HS-5 (cell line): ENCODE measurements at regions not wholly inside any gene's neighbourhood (a gene's known extent, or its start where the extent isn't known, plus 50 kb on each side); places are given as distances from the start of the nearest gene placed in this dataset.
"Not testable (repeated sequence)": the region's sequence is repeated elsewhere in the genome, so short reads cannot be mapped to it uniquely, and the experiment has no call there.

Experiments
- DNase-seq: peaks from one replicate; pipeline ENCODE4 v3.0.0-alpha.2; 2012; ENCODE audit warnings: low read depth

DNA sequence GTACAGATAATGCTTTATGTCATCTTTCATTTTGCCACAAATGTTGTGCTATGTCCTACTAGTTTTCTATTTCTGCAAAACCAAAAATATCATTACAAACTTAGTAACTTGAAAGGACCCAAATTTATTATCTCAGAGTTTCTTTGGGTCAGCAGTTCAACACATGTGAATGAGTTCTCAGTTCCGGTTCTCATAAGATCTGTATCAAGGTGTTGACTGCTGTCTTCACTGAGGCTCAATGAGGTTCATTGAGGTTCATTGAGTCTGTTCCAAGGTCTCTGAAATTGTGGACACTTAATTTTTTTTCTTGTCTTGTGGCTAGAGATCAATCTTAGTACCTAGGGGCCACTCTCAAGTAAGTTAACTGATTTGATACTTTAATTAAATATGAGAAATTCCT lies 525.1 kb upstream of the BRINP3 start:
- no peak for DNase-seq

- DNase-seq, result no peak
These were observed 539.1 kb upstream of the BRINP3 start for GRCh38 chr1:191016765-191017164.

- DNase-seq, result peak; percentile 56
These were observed 545.2 kb upstream of the BRINP3 start for GRCh38 chr1:191022856-191023255.

GRCh38 chr1:191025896-191026642 lies 548.4 kb upstream of the BRINP3 start:
- no peak for DNase-seq

GRCh38 chr1:191026828-191027227 lies 549.2 kb upstream of the BRINP3 start:
- no peak for DNase-seq

GRCh38 chr1:191034132-191034531 lies 556.5 kb upstream of the BRINP3 start:
- no peak for DNase-seq

DNA sequence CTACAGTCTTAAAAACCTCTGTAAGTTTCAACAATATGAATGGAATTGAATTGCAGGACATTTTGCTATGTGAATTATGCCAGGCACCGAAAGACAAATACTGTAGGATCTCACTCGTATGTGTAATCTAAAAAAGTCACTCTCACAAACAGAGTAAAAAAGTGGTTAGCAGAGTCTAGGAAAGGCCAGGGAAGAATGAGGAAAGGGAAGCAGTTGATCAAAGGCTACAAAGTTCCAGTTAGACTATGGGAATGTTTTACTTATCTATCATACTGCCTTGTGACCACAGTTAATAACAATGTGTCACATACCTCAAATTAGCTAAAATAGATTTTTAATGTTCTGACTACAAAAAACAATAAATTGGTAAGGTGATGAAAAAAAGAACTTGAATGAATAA lies 565.4 kb upstream of the BRINP3 start:
- no peak for DNase-seq

GRCh38 chr1:191049781-191050180 lies 572.1 kb upstream of the BRINP3 start:
- no peak for DNase-seq

GRCh38 chr1:191052888-191053287 lies 575.2 kb upstream of the BRINP3 start:
- no peak for DNase-seq

- no peak for DNase-seq
These were observed 587.7 kb upstream of the BRINP3 start for GRCh38 chr1:191065346-191065745.

GRCh38 chr1:191065771-191066170 lies 588.1 kb upstream of the BRINP3 start:
- DNase-seq, result no peak

GRCh38 chr1:191074881-191075280 lies 597.2 kb upstream of the BRINP3 start:
- DNase-seq, result no peak

DNA sequence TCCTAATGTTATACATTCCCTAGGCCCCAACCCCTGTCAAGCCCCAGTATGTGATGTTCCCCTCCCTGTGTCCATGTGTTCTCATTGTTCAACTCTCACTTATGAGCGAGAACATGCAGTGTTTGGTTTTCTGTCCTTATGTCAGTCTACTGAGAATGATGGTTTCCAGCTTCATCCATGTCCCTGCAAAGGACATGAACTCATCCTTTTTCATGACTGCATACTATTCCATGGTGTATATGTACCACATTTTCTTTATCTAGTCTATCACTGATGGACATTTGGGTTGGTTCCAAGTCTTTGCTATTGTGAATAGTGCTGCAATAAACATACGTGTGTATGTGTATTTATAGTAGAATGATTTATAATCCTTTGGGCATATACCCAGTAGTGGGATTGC lies 605.4 kb upstream of the BRINP3 start:
- not testable (repeated sequence) for DNase-seq

DNA sequence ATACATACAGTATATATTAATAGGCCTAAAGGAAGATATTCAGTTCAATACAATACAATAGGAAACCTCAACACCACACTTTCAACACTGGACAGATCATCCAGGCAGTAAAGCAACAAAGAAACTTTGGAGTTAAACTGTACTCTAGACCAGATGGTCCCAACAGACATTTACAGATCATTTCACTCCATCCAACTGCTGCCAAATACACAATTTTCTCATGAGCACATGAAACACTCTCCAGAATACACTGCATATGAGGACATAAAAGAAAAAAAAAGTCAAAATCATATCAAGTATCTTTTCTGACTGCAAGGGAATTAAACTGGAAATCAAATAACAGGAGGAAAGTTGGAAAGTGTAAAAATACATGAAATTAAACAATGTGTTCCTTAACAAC lies 607.5 kb upstream of the BRINP3 start:
- DNase-seq, result no peak

DNA sequence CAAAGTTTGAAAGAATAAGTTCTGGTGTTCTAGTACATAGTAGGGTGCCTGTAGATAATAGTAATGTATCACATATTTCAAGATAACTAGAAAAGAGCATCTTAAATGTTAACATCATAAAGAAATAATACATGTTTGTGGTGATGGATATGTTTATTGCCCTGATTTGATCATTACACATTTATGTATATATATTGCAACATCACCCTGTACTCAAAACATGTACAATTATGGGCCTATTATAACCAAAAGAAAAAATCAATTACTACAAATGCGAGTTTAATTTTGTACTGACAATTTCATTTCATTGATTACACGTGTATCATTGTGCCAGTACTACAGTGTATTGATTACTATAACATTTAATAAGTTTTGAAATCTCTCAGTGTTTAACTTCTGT lies 609.2 kb upstream of the BRINP3 start:
- no peak for DNase-seq

GRCh38 chr1:191096405-191096804 lies 618.7 kb upstream of the BRINP3 start:
- DNase-seq, result no peak

DNA sequence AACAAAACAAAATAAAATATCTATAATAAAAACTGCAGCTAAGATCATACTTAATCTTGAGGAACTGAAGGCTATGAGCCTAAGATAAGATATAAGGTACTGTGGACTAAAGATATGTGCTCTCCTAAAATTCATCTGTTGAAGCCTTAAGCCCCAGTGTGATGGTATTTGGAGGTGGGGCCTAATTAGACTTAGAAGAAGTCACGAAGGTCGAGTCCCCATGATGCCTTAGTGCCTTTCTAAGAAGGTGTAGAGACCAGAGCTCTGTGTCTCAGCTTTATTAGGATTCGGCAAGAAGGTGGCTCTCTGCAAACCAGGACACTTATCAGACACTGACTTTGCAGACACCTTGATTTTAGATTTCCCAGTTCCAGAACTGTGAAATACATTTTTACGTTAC lies 622.0 kb upstream of the BRINP3 start:
- DNase-seq, result no peak

GRCh38 chr1:191101960-191102359 lies 624.3 kb upstream of the BRINP3 start:
- DNase-seq, result no peak

DNA sequence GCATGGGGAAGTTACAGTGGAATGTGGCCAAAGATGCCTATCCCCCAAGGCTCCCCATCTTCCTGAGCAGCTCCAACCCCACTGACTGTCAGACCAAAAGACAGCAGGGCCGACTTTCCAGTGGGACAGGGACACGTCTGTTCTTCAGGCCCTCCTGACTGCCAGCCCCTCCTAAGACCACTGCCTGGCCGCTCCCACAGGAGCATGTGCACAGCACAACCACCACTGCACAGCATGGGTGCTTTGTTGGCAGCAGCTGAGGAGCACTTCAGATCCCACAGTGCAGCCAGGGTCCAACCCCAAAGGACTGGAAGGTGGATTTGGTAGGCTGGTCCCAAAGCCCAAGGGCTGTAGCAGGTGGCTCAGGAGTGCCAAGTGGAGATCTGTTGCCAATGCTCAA lies 648.3 kb upstream of the BRINP3 start:
- no peak for DNase-seq

- DNase-seq, result no peak
These were observed 657.1 kb upstream of the BRINP3 start for GRCh38 chr1:191134796-191135195.

GRCh38 chr1:191140038-191140437 lies 662.4 kb upstream of the BRINP3 start:
- DNase-seq, result no peak

DNA sequence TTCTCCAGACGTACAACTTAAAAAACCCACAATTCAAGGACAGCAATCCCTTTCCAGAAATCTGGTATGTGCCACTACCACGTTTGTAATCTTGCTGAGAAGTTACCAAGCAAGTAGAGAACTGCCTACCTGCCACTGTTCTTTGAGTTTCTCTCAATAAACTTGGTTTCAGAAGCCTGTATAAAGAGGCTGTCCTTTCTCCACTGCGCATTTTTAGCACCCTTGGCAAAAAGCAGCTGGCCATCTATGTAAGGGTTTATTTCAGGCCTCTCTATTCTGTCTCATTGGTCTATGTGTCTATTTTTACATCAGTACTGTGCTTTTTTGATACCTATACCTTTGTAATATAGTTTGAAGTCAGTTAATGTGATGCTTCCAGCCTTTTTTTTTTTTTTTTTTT lies 665.1 kb upstream of the BRINP3 start:
- no peak for DNase-seq

DNA sequence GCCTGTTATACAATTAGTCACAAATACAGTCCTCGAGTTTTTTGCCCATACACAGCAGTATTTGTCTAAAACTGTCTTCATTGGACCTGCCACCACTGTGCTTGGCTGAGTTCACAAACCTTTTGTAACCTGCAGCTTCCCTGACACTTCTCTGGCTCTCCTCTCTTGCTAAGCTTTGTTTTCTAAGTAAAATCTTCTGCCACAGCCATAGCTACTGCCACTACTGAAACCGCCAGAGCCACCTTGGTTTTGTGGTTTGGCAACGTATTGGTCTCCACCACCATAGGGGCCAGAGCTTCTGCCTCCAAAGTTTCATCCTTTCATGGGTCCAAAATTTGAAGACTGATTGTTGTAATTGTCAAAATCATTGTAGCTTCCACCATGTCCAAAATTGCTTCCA lies 668.2 kb upstream of the BRINP3 start:
- DNase-seq, result no peak

DNA sequence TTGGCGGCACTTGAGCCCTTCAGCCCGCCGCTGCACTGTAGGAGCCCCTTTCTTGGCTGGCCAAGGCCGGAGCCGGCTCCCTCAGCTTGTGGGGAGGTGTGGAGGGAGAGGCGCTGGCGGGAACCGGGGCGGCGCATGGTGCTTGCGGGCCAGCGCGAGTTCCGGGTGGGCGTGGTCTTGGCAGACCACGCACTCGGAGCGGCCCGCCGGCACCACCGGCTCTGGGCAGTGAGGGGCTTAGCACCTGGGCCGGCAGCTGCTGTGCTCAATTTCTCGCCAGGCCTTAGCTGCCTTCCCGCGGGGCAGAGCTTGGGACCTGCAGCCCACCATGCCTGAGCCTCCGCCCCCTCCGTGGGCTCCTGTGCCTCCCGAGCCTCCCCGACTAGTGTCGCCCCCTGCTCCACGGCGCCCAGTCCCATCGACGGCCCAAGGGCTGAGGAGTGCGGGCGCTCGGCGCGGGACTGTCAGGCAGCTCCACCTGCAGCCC lies 673.7 kb upstream of the BRINP3 start:
- no peak for DNase-seq
